ENCODE measurements at regions not wholly inside any gene's neighbourhood (a gene's known extent, or its start where the extent isn't known, plus 50 kb on each side); places are given as distances from the start of the nearest gene placed in this dataset.

DNA sequence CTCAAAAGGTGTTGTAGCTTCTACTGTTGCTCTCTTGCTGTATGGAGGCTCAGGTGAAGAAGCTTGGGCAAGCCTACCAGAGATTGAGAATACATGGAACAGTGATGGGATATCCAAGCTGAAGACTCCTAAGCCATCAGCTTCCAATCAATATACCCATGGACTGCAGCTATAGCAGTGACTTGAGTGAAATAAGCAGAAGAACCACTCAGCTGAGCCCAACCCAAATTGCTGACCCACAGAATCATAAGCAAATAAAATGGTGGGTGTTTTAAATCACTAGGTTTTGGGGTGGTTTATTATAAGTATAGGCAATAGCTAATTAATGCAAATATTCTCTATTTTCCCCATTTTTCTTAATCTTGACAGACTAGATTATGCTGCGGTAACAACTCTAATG lies 147.7 kb upstream of the SALL1 start:
- H3K36me3 ChIP-seq (ENCODE audit: control insufficient read depth, insufficient read depth, low read length), result no peaks in the 10 kb centered on the region
- Mint-ChIP-seq H3K27me3 (ENCODE audit: low read depth in 2 of 2) (no peaks in the 10 kb centered on the region), H3K36me3 (no peaks in the 10 kb centered on the region), H3K4me1 (no peaks in the 10 kb centered on the region), H3K9me3 (peaks cover 0 to 2% of the 10 kb centered on the region in 2 donors), H3K4me3 (no peak overlapping the region), H3K27ac (no peak overlapping the region)
- intact Hi-C loops (cut with micrococcal nuclease), result no loop called here
- H3K9me3 ChIP-seq (ENCODE audit: control insufficient read depth, insufficient read depth, low read length), result no peaks in the 10 kb centered on the region
- 100% methylated on average over 1 of the region's 1 CpG for WGBS (ENCODE audit: insufficient coverage)
- TF ChIP-seq, protein P1, sequence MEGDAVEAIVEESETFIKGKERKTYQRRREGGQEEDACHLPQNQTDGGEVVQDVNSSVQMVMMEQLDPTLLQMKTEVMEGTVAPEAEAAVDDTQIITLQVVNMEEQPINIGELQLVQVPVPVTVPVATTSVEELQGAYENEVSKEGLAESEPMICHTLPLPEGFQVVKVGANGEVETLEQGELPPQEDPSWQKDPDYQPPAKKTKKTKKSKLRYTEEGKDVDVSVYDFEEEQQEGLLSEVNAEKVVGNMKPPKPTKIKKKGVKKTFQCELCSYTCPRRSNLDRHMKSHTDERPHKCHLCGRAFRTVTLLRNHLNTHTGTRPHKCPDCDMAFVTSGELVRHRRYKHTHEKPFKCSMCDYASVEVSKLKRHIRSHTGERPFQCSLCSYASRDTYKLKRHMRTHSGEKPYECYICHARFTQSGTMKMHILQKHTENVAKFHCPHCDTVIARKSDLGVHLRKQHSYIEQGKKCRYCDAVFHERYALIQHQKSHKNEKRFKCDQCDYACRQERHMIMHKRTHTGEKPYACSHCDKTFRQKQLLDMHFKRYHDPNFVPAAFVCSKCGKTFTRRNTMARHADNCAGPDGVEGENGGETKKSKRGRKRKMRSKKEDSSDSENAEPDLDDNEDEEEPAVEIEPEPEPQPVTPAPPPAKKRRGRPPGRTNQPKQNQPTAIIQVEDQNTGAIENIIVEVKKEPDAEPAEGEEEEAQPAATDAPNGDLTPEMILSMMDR (IDR thresholded peaks at IDR 0.05), result no peak
- H3K4me1 ChIP-seq (ENCODE audit: control insufficient read depth, insufficient read depth, low read length), result no peaks in the 10 kb centered on the region
- no peak overlapping the region for H3K27ac ChIP-seq (ENCODE audit: low read length)
- no peak overlapping the region for H3K4me3 ChIP-seq (ENCODE audit: low read length)
- DNase-seq (no peak), ATAC-seq (no peak)
- H3K27me3 ChIP-seq (ENCODE audit: control insufficient read depth, insufficient read depth, low read length), result no peaks in the 10 kb centered on the region

DNA sequence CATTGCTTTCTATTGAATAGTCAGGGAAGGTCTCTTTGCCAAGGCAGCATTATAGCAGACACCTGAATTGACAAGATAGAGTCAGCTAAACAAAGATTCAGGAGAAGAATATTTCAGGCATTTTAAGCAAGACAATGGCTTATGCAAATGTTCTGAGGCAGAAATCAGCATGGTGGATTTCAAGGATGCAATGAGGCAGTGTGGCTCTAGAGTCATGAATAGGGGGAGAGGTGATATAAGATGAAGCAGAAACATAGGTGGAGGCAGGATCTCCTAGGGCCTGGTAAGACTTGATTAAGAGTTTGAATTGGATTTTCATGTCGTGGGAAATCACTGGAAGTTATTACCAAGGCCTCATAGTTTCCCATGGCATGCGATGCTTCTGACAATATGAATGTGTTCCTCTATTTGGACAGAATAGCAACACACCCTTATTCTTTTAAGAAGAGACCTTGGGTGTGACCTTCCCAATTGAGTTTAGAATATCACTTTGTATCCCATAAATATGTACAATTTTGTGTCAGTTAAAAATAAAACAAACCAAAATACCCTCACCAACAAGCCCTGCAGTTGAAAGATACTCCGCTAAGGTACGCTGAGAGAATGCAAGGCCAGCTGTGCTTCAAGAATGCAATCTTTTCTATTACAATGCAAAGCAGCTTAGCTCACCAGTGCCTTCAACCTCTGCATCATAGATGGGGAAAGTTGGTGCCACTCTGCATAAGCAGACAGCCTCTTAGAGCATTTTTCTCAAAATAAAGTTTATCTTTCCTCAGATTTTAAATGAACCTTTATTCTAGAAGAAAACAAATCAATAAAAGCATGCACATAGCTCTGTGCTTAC lies 139.6 kb upstream of the SALL1 start:
- H3K36me3 Mint-ChIP-seq, result no peaks in the 10 kb centered on the region
- H3K4me3 Mint-ChIP-seq, result no peak overlapping the region
- intact Hi-C loops (cut with micrococcal nuclease), result no loop called here
- no peaks in the 10 kb centered on the region for H3K27me3 Mint-ChIP-seq (ENCODE audit: low read depth in 2 of 2)
- no peaks in the 10 kb centered on the region for H3K4me1 ChIP-seq (ENCODE audit: control insufficient read depth, insufficient read depth, low read length)
- TF ChIP-seq, protein P1 (IDR thresholded peaks at IDR 0.05), result no peak
- no peak for ATAC-seq
- H3K4me3 ChIP-seq (ENCODE audit: low read length), result no peak overlapping the region
- H3K27ac Mint-ChIP-seq, result no peak overlapping the region
- no peaks in the 10 kb centered on the region for H3K9me3 ChIP-seq (ENCODE audit: control insufficient read depth, insufficient read depth, low read length)
- H3K27me3 ChIP-seq (ENCODE audit: control insufficient read depth, insufficient read depth, low read length), result no peaks in the 10 kb centered on the region
- H3K9me3 Mint-ChIP-seq, result peaks cover 0 to 2% of the 10 kb centered on the region in 2 donors
- no peak overlapping the region for H3K27ac ChIP-seq (ENCODE audit: low read length)
- no peaks in the 10 kb centered on the region for H3K36me3 ChIP-seq (ENCODE audit: control insufficient read depth, insufficient read depth, low read length)
- no peaks in the 10 kb centered on the region for H3K4me1 Mint-ChIP-seq
- WGBS (ENCODE audit: insufficient coverage), result 84% methylated on average over 4 of the region's 4 CpGs
- no peak for DNase-seq

DNA sequence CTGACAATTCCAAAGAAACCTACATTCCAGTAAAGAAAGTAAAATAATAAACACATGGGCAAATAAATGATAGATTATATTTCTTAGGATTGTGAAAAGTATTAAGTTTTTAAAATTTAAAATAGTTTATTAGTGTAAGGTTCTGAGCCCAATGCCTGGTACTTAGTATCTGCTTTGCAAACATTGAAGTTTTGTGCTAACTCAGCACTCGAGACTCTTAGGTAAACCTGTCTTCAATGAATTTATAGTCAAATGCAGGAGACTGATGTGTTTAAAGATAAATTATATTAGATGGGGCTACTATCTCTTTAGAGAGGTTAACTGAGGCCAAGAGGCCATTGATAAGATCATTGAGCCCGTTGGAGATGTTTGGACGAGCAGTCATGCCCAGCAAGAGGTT lies 138.3 kb upstream of the SALL1 start:
- H3K4me3 Mint-ChIP-seq, result no peak overlapping the region
- TF ChIP-seq, protein P1 (IDR thresholded peaks at IDR 0.05), result no peak
- no peak for ATAC-seq
- no peak overlapping the region for H3K27ac Mint-ChIP-seq
- no peaks in the 10 kb centered on the region for H3K27me3 Mint-ChIP-seq (ENCODE audit: low read depth in 2 of 2)
- no peaks in the 10 kb centered on the region for H3K4me1 ChIP-seq (ENCODE audit: control insufficient read depth, insufficient read depth, low read length)
- H3K27me3 ChIP-seq (ENCODE audit: control insufficient read depth, insufficient read depth, low read length), result no peaks in the 10 kb centered on the region
- H3K9me3 Mint-ChIP-seq, result peaks cover 0 to 2% of the 10 kb centered on the region in 2 donors
- H3K4me3 ChIP-seq (ENCODE audit: low read length), result no peak overlapping the region
- no peak overlapping the region for H3K27ac ChIP-seq (ENCODE audit: low read length)
- WGBS (ENCODE audit: insufficient coverage), result 41% methylated on average over 3 of the region's 3 CpGs
- no peaks in the 10 kb centered on the region for H3K36me3 ChIP-seq (ENCODE audit: control insufficient read depth, insufficient read depth, low read length)
- H3K9me3 ChIP-seq (ENCODE audit: control insufficient read depth, insufficient read depth, low read length), result no peaks in the 10 kb centered on the region
- intact Hi-C loops (cut with micrococcal nuclease), result no loop called here
- DNase-seq, result no peak
- H3K4me1 Mint-ChIP-seq, result no peaks in the 10 kb centered on the region
- no peaks in the 10 kb centered on the region for H3K36me3 Mint-ChIP-seq
